Vagina (tissue), 2 donors: ENCODE measurements at regions not wholly inside any gene's neighbourhood (a gene's known extent, or its start where the extent isn't known, plus 50 kb on each side); places are given as distances from the start of the nearest gene placed in this dataset.

Source experiments
- CTCF ChIP-seq, 3 experiments: fragments of 450-650 bp in 2 of 3; fragments of 200-600 bp in 1 of 3; sonication (generic) in 1 of 3; IDR thresholded peaks; one replicate each; pipeline ENCODE4 v1.5.1; 2017 to 2019; ENCODE audit warnings: antibody characterized with exemption in 3 of 3, mild to moderate bottlenecking in 2 of 3, moderate library complexity in 2 of 3
- POLR2A ChIP-seq, 2 donors: fragments of 450-650 bp; IDR thresholded peaks; one replicate each; pipeline ENCODE4 v1.6.1; 2017; ENCODE audit warnings: antibody characterized with exemption in 2 of 2, mild to moderate bottlenecking in 2 of 2, moderate library complexity in 2 of 2

GRCh38 chr2:128640166-128640844 lies 321.6 kb upstream of the HS6ST1 start:
- no peak for TF ChIP-seq POLR2A (IDR thresholded peaks at IDR 0.05)
- no peak for TF ChIP-seq CTCF (IDR thresholded peaks at IDR 0.05)
